GM18502 (cell line): ENCODE measurements at regions not wholly inside any gene's neighbourhood (a gene's known extent, or its start where the extent isn't known, plus 50 kb on each side); places are given as distances from the start of the nearest gene placed in this dataset.
"Not testable (repeated sequence)": the region's sequence is repeated elsewhere in the genome, so short reads cannot be mapped to it uniquely, and the experiment has no call there.

ENCODE experiments used
- ATAC-seq: cut with Tn5 transposase; IDR thresholded peaks from one replicate; pipeline ENCODE4 v1.9.1; 2021; ENCODE audit warnings: mild to moderate bottlenecking; ENCODE audit not compliant: unreplicated experiment, poor library complexity

DNA sequence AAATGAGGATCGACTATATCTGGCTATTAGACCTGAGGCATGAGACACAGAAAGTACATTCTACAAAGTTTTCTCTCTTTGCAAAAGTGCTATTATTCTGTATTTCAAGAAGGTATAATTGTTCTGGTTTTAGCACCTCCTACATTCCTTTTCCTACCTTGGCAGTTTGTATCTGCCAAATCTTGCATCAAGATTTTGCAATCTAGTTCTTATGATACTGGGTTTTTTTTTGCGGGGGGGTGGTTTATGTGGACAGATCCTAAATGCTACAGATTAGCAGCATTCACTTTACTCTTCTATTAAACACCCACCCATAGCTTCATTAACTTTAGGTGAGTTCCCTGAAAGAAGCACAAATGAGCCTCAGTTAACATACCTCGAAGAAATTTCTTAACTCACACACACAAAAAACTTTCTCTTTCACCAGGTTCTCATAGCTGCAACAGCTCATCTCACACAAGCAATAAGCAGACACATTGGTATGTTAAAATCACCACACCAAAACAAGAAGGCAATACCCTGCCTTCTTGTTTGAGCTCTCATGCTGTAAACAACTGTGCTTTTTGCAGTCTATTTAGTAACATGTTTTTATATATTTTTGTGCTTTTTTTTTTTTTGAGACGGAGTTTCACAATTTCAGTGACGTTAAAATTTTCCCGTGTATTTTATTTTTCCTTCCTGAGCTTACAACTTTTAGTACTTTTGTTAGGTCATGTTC is 73.0 kb upstream of the VGLL4 start:
- no peak for ATAC-seq

GRCh38 chr3:11713171-11713570 is 69.5 kb upstream of the VGLL4 start:
- ATAC-seq, result no peak

GRCh38 chr3:11712646-11713045 is 68.9 kb upstream of the VGLL4 start:
- ATAC-seq, result no peak

DNA sequence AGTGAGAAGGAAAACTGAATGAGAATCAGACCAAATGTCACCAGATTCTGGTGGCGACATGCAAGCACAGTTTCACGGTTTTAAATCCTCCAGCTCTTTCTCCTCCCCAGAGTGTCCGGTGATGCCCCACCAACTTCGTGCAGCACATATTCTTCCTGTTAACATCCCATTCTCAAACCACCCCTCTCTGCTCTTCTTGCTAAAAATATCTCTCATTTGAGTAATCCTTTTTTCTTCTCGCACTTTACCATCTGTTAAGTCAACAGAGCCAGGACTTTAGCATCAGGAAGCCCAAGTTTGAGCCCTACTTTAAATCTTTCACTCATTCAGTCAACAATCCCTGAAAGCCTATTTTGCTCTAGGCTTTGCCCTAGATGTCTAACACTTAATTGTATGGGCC is 68.2 kb upstream of the VGLL4 start:
- no peak for ATAC-seq

DNA sequence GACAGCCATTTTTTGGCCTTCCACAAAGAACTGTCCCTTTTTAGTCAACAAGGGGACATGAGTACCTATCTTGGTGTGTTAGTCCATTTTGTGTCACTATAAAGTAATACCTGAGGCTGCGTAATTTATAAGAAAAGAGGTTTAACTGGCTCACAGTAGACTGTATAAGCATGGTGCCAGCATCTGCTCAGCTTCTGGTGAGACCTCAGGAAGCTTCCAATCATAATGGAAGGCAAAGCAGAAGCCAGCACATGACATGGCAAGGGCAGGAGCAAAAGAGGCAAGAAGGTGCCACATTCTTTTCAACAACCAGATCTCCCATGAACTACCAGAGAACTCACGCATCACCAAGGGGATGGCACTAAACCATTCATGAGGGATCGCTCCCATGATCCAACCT is 66.1 kb upstream of the VGLL4 start:
- no peak for ATAC-seq

DNA sequence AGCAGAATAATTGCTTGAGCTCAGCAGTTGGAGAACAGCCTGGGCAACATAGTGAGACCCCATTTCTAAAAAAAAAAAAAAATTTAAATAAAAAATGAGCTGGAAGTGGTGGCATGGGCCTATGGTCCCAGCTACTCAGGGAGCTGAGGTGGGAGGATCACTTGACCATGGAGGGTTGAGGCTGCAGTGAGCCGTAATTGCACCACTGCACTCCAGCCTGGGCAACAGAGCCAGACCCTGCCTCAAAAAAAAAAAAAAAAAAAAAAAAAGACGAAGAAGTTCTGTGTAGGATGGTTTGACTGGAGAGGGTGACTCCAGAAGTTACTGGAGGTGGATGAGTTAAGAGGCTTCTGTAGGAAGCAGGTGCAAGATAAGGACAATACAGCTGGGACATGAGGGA is 63.4 kb upstream of the VGLL4 start:
- not testable (repeated sequence) for ATAC-seq

- no peak for ATAC-seq
Observed at GRCh38 chr3:11706604-11707003, 62.9 kb upstream of the VGLL4 start.

DNA sequence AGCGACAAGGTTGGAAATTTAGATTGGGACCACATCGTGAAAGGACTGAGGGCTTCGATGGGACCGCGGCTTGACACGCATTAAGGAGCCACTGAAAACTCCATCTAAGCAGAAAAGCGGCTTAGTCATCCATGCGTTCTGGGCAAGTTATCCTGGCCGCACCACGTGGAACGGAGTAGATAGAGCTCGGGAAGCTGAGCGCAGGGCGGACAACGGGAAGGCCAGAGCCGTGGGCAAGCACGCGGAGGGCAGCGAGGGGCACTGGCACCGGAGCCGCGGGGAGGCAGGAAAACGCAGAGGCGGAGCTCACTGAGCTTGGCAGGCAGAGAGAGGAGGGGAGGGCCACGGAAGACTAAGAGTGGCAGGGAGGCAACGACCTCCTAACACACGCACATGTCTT is 61.3 kb upstream of the VGLL4 start:
- no peak for ATAC-seq

DNA sequence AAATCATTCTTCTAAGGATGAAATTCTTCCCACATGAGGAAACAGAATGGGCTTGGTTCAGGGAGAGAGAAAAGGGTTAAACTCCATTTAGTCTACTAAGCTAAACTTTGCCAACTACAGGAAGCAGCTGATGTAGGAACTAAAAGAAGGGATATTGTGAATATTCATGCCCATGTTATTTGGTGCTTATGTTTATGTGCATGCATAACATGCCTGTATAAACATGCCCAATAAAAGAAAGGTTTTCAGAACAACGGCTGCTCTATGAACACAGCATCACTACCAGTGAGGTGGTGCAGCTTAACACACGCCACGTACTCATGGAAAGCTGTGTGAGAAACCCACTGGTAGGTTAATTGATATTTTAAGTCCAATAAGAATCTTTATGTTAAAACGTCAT is 59.4 kb upstream of the VGLL4 start:
- no peak for ATAC-seq

- ATAC-seq, result no peak
Observed at GRCh38 chr3:11699083-11699427, 55.3 kb upstream of the VGLL4 start.

DNA sequence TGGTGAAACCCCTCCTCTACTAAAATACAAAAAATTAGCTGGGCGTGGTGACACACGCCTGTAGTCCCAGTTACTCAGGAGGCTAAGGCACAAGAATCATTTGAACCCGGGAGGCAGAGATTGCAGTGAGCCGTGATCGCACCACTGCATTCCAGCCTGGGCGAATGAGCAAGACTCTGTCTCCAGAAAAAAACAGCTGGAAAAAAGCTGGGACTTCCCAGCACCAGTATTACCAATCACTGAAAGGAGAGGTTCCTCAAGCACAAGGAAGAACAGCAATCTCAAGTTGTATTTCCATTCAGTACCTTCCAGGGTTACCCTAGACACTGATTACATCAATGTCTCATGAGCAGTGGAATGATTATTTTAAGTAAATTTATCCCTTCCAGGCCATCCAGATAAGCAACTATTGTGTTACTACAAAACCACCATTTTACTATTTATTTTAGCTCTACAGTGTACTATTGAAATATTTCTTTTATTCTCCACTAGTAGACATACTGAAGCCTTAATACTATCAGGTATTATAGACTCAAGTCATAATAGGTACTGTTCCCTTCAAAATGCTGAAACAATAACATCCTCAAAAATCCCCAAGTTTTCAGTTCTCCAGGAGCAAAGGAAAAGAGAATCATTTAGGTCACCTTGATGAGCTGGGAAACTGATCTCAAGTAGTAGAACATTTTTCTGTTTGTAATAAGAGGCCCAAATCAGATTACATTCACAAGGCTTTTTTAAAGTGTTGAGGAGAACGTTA is 54.8 kb upstream of the VGLL4 start:
- ATAC-seq, result no peak

DNA sequence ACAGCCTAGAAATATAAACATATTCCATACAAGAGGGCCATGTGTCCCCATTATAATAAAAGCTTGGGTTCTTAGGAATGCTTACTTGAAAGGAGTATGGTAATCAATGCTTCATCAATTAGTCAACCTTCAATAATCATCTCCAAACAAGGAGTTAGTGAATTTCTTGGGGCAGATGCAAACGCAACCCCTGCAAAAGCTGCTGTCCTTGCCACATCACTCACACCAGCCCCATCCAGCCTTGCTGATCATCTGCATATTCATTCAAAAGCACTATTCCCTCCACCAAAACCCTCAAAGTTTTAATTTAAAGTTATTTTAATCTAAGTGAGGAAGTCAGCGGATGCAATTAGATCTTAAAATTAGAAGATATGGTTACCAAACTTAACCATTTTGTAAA is 54.0 kb upstream of the VGLL4 start:
- no peak for ATAC-seq

DNA sequence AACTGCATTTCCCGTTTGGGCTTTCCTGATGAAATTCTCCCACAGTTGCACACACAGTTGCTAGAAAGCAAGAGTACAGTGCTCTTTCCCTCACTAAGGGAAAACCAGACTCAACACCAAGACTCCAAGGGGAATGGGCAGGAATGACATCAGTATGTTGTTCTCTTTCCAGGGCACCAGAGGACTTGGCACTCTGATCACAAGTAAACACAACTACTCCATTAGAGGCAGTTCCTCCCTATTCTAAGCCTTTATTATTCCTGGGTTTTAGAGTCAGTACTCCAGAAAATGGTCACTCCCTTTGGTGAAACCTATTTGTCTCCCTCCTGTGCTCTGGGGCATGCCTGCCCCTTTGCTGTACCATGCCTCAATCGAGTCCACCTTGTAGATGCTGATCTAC is 52.3 kb upstream of the VGLL4 start:
- no peak for ATAC-seq
